ENCODE measurements at regions not wholly inside any gene's neighbourhood (a gene's known extent, or its start where the extent isn't known, plus 50 kb on each side); places are given as distances from the start of the nearest gene placed in this dataset.

DNA sequence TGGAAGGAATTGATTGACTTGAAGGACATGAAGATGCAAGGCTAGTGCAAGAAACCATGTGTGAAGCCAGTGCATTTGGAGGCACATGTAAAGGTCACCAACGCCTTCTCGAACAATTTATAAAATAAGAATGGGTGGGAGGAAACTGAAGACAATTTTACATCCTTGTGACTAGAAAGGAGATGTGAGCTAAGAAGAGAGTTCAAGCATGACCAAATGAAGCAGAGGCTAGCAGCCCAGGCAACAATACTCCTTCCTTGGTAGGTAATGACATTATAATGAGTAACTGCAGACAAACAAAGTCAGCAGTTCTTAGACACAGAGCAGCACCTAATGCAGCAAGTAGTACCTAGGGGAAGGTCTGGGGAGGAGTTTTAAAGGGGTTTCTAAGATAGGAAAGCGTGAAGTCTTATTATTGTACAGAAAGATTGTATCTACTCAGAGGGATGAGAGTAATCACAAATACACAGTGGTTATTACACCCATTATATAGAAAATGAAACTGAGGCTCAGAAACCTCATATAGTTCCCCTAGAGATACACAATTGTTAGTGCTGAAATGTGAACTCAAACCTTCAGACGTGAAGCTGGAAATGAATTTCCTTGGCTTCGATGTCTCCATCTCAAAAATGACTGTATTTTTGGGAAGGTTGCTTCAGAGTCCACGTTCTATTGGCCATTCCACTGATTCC lies 56.1 kb downstream of the ATXN3L start:
- TF ChIP-seq, protein P1, sequence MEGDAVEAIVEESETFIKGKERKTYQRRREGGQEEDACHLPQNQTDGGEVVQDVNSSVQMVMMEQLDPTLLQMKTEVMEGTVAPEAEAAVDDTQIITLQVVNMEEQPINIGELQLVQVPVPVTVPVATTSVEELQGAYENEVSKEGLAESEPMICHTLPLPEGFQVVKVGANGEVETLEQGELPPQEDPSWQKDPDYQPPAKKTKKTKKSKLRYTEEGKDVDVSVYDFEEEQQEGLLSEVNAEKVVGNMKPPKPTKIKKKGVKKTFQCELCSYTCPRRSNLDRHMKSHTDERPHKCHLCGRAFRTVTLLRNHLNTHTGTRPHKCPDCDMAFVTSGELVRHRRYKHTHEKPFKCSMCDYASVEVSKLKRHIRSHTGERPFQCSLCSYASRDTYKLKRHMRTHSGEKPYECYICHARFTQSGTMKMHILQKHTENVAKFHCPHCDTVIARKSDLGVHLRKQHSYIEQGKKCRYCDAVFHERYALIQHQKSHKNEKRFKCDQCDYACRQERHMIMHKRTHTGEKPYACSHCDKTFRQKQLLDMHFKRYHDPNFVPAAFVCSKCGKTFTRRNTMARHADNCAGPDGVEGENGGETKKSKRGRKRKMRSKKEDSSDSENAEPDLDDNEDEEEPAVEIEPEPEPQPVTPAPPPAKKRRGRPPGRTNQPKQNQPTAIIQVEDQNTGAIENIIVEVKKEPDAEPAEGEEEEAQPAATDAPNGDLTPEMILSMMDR (conservative IDR thresholded peaks at IDR 0.05; ENCODE audit: low read depth, low read length) = no peak
- TF ChIP-seq EZH2phosphoT487 (IDR thresholded peaks at IDR 0.05; ENCODE audit: borderline replicate concordance, low read length) (no peak), EZH2 (IDR thresholded peaks at IDR 0.05; ENCODE audit: low read length, unreplicated experiment) (no peak)

All from PC-3 (cell line).